GM18508 (cell line): ENCODE measurements at regions not wholly inside any gene's neighbourhood (a gene's known extent, or its start where the extent isn't known, plus 50 kb on each side); places are given as distances from the start of the nearest gene placed in this dataset.

ENCODE experiments used
- ATAC-seq: cut with Tn5 transposase; IDR thresholded peaks from one replicate; pipeline ENCODE4 v1.9.1; 2021; ENCODE audit warnings: moderate number of reproducible peaks; ENCODE audit not compliant: insufficient read depth, unreplicated experiment

DNA sequence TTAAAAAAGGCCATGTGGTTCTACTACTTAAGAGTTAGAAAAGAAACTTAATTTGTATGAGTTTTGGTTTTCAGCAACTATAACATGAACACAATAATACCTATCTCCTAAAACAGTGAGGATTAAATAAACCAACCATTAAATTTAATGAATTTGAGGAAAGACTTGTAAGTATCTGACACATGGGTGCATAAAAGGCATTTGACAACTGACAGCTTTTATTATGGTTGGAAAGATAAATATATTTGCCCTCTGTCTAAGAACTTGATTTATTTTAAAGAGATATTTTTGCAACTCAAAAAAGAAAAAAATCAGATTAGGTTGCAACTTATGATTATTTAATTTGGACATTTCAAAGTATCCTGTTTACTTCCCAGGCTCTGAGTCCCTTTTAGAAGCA lies 217.9 kb upstream of the EEA1 start:
- ATAC-seq: no peak

DNA sequence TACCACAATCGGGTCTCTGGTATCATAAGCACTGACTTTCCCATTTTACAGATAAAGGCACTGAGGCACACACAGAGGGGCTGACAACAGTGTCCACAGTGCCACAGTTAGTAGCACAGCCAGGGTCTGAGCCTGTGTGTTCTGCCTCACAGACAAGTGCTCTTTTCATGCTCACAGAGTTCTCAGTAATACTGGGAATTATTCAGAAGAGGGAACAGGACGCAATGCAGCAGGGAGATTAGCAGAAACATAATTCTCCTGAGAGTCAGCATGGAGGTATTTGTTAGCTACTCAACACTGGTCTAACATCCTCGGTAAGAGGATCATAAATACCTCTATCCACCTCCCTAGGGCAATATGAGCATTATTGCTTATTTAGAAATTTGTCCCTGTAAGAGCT lies 219.3 kb upstream of the EEA1 start:
- no peak for ATAC-seq

DNA sequence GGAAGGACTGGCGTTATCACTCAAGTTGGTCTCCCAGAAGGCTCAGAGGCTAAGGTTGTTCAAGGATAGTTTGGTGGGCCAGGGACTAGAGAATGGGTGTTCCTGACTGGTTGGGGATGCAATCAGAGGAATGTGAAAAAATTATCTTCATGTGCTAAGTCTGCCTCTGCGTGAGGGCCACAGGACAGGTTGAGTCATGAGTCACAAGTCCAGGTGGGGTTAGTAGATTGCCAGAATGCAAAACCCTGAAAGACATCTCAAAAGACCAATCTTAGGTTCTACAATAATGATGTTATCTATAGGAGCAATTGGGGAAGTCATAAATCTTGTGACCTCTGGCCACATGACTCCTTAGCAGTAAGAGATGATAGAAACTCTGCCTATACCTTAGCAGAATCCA lies 220.1 kb upstream of the EEA1 start:
- ATAC-seq: no peak

DNA sequence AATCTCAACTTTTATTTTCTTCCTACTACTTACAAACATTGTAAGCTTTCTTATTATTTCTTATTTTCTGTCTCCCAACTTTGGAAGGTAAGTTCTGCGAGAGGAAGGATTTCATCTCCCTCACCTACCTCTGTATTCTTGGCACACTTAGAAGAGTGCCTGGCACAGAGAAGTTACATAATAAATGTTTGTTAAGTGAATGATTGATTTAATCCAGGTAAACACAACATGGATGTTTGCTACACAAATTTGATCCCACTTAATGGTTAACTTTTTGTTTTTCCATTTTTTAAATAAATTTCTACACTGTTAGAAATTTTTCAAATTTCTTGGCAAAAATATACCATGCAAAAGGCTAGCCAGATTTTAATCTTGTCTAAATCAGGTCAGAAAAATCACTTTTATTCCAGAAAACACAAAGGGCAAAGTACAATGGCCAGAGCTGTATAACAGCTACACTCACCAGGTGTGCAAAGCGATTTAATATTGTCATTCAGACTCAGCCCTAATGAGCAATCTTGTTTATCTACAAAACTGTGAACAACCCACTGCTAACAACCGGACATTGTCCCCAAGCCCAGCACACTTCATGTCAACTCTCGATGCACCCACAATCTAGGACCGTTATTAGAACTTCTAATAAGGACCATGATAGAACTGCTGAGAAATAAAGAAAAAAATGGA lies 222.1 kb upstream of the EEA1 start:
- ATAC-seq: no peak

DNA sequence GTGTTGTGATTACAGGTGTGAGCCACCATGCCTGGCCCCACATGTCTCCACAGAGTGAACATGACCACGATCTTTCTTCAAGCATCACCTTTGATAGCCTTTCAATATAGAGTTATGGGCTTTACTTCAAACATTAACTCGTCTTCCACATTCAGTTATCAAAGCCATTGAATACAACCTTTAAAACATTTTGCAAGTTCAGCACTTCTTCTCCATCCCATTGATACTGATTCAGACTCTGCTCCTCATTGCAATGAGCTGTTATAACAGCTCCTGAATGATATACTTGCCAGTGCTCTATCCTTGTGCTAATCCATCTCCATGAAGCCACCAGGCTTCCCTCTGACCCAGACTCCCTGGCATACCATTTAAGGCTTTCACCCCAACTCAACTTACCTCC lies 223.5 kb upstream of the EEA1 start:
- ATAC-seq: no peak

DNA sequence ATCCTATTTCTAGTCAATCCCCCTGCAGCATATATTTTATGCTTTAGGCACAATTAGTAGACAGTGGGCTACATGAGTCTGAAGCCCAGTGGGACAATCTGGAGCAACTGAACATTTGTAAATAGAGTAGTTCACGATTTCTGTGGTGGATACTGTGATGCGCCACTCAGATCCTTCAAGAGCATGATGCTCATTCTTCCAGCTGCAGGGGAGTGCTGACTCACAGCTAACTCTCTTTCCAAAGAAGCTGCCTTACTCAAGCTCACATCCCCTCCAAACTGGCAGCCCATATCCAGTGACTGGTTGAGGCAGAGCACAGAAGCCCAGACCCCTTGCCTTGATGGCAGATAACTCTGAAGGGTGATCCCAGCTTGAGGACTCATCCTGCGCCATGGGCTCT lies 224.2 kb upstream of the EEA1 start:
- ATAC-seq: no peak

DNA sequence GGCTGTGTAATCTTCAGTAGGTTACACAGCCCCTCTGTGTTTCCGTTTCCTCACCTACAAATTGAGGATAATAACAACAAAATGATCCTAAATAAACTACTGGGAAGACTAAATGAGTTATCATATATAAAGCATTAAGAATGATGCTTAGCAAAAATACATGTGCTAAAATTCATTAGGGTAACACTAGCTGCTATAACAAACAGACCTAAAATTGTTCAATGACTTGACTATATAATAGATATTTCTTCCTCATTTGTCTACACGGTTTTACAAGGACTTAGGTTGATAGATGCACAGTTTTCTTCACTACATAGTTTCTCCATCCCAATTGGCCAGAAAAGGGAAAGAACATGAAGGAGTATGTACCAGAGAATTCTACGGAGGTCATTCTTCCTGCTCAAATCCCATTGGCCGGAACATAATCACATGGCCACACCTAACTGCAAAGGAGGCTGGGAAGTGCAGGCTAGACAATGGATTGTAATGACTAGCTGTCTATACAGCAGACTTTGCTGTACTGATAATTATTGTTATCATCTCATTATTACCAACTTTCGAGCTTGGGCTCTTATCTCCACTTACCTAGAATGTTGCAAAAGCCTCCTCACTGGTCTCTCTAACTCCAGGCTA lies 223.5 kb upstream of the NUDT4 start:
- no peak for ATAC-seq

DNA sequence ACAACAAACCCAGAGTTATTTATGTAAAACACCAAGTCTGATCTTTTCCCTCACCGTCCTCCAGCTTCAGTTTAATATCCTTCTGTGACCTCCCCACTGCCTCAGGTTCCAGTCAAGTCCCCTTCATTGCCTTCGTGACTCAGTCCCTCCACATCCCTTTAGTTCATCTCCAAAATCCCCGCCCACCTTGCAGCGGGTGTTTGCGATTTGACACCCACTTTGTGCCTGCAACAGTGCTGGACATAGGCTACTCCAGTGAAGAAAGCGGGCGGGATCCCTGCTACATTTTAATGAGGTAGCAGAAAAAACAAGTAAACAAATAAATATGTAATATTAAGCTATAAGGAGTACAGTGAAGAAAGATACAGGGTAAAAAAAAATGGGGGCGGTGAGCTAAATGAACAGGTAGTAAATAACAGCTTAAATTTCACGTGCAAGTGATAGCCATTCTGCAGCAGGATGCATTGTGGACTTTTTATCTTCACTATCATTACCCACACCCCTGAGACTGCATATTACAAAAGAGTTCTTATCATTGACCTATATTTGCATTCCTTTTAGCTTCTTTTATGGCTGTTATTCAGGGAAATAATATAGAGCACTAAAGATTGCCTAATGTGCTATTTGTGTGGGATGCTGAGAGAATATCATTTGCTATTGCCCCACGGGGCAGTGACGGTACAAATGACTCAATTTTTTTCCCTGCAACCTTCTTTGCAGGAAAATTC lies 222.8 kb upstream of the NUDT4 start:
- ATAC-seq: no peak

DNA sequence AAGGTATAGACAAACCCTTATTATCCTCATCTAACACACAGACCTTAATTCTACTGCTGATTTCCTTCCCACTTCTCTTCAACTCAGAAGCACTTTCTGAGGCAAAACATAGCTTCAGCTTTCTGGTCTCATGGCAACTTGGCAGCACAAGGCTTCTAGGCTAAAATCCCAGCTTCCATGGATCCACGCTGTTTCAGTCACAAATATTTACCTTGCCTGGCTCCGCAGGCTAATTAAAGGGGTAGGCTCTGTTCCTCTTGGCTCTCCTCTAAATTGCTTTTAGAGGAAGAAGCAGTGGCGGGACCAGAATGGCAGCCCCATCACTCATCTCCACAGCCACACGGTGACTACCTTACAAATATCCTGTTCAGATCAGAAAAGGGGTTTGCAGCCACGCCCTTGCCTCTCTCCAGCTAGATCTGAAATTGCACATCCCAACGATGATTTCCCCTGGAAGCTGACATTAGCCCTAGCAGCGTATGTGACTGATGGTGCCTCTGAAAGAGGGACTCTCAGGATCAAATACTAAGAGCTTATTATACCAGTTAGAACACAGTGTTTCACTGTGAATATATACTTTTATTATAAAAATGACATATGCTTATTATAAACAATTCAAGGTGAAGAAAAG lies 221.5 kb upstream of the NUDT4 start:
- ATAC-seq: no peak

DNA sequence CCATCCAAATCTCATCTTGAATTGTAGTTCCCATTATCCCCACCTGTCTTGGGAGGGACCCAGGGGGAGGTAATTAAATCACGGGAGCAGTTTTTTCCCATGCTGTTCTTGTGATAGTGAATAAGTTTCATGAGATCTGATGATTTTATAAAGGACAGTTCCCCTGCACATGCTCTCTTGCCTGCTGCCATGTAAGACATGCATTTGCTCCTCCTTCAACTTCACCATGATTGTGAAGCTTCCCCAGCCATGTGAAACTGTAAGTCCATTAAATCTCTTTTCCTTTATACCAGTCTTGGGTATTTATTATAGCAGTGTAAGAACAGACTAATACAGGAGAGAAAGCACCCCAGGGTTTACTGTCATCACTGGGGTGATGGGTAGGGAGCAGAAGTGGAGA lies 220.4 kb upstream of the NUDT4 start:
- ATAC-seq: no peak

DNA sequence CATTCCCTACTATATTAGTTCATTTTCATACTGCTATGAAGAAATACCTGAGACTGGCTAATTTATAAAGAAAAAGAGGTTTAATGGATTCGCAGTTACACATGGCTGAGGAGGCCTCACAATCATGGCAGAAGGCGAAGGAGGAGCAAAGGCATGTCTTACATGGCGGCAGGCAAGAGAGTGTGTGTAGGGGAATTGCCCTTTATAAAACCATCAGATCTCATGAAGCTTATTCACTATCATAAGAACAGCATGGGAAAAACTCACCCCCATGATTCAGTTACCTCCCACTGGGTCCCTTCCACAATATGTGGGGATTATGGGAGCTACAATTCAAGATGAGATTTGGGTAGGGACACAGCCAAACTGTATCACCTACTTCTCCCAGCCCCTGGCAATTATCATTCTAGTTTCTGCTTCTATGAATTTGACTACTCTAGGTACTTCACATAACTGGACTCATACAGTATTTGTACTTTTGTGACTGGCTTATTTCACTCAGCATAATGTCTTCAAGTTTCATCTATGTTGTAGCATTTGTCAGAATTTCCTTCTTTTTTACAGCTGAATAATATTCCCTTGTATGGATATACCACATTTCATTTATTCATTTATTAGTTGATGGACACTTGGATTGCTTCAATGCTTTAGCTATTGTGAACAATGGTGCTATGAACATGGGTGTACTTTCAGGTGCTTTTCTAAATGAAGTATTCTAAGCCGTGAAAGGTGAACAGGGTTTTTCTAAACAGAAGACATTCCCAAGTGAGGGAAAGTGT lies 219.5 kb upstream of the NUDT4 start:
- no peak for ATAC-seq

DNA sequence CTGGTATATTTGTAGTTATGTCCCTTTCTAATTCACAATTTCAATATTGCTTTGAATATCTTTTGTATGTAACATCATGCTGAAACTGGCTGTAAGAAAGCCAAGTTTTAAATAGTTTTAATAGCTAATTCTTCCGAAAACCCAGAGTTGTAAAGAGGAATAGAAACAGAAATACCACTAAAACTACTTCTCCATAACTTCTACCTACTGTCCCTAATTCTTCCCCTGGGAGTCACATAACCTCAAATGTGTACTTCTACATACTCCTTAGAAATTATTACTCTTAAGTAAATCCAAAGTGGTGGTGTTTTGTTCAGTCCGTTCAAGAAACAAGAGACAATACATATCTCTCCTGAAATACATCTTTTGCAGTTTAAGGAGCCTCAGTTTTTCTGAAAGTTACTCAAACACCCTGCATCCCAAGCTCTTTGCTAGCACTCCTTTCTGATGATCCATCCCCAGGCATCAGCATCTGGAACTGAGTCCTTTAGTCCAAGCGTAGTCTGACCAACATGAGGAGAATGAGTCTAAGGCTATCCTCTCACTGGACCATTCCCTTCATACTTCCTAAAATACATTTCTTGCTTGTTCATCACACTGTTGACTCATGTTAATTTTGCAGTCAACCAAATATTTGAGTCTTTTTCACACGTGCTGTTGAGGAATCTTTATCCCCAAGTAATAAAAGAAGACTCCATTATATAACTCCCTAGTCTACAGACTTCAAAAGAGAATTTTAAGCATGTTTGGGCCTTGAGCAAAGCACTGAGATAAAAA lies 214.3 kb upstream of the NUDT4 start:
- no peak for ATAC-seq

DNA sequence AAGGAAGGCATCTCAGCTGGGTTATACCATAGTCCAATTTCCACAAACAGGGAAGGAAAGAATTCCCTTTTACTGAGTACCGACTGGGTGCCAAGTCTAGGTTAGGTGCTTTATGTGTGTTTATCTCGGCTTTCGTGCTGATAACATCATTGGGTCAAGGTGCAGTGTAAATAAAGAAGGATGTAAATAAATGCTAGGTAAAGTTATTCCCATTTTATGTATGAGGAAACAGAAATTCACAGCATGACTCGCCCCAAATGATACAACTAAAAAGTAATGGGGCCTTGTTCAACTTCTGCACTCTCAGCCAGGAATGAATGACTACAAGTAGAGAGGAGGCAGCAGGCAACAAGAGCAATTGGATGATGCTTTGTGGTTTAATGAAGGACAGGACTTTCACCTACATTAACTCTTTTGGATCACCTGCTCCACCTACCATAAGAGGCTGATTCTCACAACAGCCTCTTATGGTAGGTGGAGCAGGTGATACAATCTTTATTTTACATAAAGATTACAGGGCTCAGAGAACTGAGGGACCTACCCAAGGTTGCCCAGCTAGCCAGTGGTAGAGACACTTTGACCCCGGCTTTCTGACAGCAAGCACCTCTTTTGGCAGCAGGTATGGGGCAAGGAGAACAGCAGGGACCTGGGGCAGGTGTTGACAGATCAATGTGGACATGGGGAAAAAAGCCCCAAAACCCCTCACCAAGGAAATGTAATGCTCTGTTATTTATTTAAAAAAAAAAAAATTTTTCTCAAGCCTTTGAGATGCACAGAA lies 213.4 kb upstream of the NUDT4 start:
- ATAC-seq: no peak

DNA sequence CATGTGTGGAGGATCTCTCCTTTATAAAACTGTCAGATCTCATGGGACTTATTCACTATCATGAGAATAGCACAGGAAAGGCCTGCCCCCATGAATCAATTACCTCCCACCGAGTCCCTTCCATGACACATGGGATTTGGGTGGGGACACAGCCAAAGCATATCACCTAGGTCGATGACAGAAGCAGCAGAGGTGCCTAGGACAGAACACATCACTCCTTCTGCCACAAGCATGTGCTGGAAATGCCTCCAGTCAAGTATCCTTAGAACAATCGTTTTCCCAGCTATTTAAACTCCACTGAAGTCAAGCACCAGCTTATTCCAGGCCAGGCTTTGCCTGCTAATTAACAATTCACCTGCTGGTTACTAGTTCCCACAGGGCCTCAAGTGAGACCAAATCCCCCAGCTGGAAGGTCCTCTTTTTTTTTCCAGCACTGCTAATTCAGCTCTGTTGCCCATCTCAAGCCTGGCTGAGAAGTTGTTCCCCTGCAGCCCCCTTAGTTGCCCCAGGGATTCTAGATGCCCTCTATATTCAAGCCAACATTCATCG lies 212.3 kb upstream of the NUDT4 start:
- ATAC-seq: no peak

DNA sequence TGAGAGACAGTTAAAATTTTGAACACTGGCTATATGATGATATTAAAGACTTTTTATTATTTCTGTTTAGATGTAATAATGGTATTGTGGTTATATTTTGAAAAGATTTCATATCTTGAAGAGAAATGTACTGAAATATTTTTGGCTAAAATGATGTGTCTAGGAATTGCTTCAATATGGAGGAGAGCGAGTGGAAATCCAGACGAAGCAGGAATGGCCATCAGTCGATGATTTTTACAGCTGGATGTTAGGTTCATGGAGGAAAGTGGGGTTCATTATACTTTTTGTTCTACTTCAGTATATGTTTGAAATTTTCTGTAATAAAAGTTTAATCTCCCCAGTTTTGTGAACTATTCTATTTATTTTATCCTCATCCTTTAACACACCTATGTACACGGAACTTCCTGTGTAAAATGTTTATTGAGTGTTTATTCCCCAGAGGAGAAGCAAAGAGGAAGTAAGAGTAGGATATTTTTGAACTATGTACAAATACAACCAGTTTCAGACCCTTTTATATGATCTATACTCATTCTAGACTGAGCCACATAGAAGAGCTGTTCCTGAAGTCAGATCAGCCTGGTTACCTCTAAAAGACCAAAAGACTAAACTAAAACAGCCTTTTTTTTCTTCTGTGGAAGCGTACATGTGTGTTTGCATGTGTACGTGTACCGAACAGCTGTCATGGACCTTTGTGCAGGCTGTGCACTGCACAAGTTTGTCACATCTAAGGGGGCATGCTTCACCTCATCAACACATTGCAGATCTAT lies 211.0 kb upstream of the NUDT4 start:
- peak; percentile 65 for ATAC-seq

DNA sequence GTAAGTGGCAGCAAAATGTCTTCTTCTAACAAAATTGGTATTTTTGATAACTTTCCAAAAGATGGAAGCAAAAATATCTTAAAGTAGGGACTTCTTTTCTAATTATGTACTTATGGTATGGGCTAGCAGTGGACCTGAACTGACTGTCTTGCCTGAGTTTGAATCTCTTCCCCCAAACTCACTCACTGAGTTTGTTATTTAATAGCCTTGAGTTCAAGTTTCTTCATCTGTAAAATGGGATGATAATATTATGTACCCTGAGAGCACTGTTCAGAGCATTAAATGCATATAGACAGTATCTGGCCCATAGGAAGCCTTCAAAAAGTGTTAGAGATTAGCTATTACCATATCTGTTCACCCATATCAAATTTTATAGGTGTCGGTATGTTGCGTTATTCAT lies 210.4 kb upstream of the NUDT4 start:
- no peak for ATAC-seq

DNA sequence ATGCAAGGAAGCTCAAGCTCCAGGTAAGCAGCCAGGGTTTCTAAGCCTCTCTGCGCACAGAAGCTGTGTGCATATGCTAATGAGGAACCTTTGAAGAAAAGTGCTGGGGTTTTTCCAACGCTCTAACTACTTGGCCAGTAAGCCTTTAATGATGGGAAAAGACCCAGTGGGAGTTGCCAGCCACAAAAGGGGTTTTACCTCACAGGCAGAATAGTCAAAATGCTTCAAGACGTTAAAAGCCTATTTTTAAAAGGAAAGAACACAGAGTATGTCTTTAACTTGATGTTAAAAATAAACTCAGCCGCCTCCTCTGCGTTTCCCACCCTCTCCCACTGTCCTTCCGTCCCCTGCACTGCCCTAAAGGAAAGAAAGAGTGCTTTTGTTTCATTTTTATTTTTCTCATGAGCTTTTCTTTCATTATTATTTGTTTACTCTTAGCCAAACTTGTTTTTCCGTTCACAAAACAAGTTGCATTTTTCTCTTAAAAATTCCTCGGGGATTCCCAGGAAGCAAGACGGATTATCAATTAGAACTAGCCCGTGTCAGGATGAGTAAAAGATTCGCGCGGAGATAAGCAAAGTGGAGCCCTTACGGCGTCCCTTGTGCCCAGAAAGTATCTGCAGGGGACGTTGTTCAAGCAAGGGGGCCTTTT lies 209.8 kb upstream of the NUDT4 start:
- peak; percentile 43 for ATAC-seq

DNA sequence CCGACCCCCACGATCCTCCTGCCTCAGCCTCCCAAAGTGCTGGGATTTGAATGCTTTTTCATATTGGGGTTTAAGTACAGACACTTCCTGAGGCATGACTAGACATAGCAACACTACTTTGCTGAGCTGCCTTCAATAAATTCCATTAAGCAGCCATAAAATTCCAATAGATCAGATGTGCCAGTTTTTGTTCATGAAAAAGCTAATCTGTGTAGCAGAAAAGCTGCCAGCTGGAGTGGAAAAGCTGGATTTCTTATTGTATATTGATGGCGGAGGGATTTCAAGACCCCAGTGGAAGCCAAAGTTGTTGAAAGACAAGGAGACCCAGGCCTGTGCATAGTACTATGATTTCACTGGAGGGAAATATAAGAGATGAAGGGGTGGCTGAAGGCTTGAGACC lies 209.0 kb upstream of the NUDT4 start:
- ATAC-seq: no peak
